IMR-90 (cell line): ENCODE measurements at regions not wholly inside any gene's neighbourhood (a gene's known extent, or its start where the extent isn't known, plus 50 kb on each side); places are given as distances from the start of the nearest gene placed in this dataset.
A peak's percentile ranks its signal among the peaks of the same experiment; 100 is the strongest.
"Not testable (repeated sequence)": the region's sequence is repeated elsewhere in the genome, so short reads cannot be mapped to it uniquely, and the experiment has no call there.

Source experiments
- ATAC-seq: fragments of 200-7000 bp; cut with Tn5 transposase; 2 replicates; pipeline ENCODE4 v1.9.1; 2020; ENCODE audit warnings: low read depth, mild to moderate bottlenecking, moderate library complexity
- BruUV-seq: library from RNA; stranded (reverse); fragments of 400-500 nt; replicated peaks from 2 replicates; lab custom pipeline; 2021; lab: Mats Ljungman, UMichigan
- CTCF ChIA-PET: fragments of 300-600 bp; formaldehyde crosslinking; extraction: SDS; loops from one replicate; lab custom pipeline; 2021; ENCODE audit warnings: antibody characterized with exemption; lab: Yijun Ruan, JAX
- POLR2A ChIA-PET: fragments of 300-600 bp; sonication (Branson Sonifier 250); formaldehyde crosslinking; loops from one replicate; lab custom pipeline; 2022; ENCODE audit warnings: antibody characterized with exemption; ENCODE audit not compliant: unreplicated experiment; lab: Charles Lee
- DNase-seq: peaks from one replicate; pipeline ENCODE4 v3.0.0; 2013
- H2AFZ ChIP-seq: replicated peaks from 2 replicates; pipeline ENCODE3; 2013; ENCODE audit warnings: low read length, mild to moderate bottlenecking; ENCODE audit not compliant: poor library complexity
- H2AK5ac ChIP-seq: 2 replicates; pipeline ENCODE4 v1.6.1; 2013; ENCODE audit warnings: low read depth, low read length, inconsistent platforms
- H2AK9ac ChIP-seq: replicated peaks from 2 replicates; pipeline ENCODE3; 2013; ENCODE audit warnings: mild to moderate bottlenecking, low read depth, low read length, moderate library complexity; ENCODE audit not compliant: poor library complexity
- H2BK120ac ChIP-seq: 2 replicates; pipeline ENCODE4 v1.6.1; 2013; ENCODE audit warnings: low read depth, low read length, inconsistent platforms
- H2BK15ac ChIP-seq: 3 replicates; pipeline ENCODE4 v1.6.1; 2013; ENCODE audit warnings: low read depth, low read length, inconsistent platforms
- H2BK20ac ChIP-seq: 2 replicates; pipeline ENCODE4 v1.6.1; 2013; ENCODE audit warnings: low read depth, mild to moderate bottlenecking, inconsistent platforms, low read length, moderate library complexity
- H2BK5ac ChIP-seq: 2 replicates; pipeline ENCODE4 v1.6.1; 2013; ENCODE audit warnings: mild to moderate bottlenecking, low read depth, low read length, inconsistent platforms; ENCODE audit not compliant: poor library complexity, severe bottlenecking
- H3K14ac ChIP-seq: replicated peaks from 2 replicates; pipeline ENCODE4 v1.6.1; 2013; ENCODE audit warnings: low read depth, low read length, inconsistent platforms
- H3K18ac ChIP-seq: 2 replicates; pipeline ENCODE4 v1.6.1; 2013; ENCODE audit warnings: low read depth, low read length, control low read depth
- H3K23ac ChIP-seq: 2 replicates; pipeline ENCODE4 v1.6.1; 2013; ENCODE audit warnings: low read depth, low read length, inconsistent platforms
- H3K27ac ChIP-seq: 2 replicates; pipeline ENCODE4 v1.5.1; 2013; ENCODE audit warnings: mild to moderate bottlenecking, control low read depth, low read length; ENCODE audit not compliant: insufficient read depth
- H3K27me3 ChIP-seq: 2 replicates; pipeline ENCODE4 v1.6.1; 2013; ENCODE audit warnings: low read length; ENCODE audit not compliant: control insufficient read depth, insufficient read depth
- H3K36me3 ChIP-seq: 2 replicates; pipeline ENCODE4 v1.6.1; 2013; ENCODE audit warnings: low read length, mixed read lengths; ENCODE audit not compliant: control insufficient read depth, insufficient read depth
- H3K4ac ChIP-seq: 2 replicates; pipeline ENCODE4 v1.6.1; 2013; ENCODE audit warnings: low read depth, low read length, inconsistent platforms
- H3K4me1 ChIP-seq: 2 replicates; pipeline ENCODE4 v1.6.1; 2013; ENCODE audit warnings: low read length, mixed read lengths; ENCODE audit not compliant: control insufficient read depth, insufficient read depth
- H3K4me2 ChIP-seq: 2 replicates; pipeline ENCODE4 v1.6.1; 2013; ENCODE audit warnings: low read depth, mild to moderate bottlenecking, control low read depth, low read length, moderate library complexity
- H3K4me3 ChIP-seq: 2 replicates; pipeline ENCODE4 v1.5.1; 2013; ENCODE audit warnings: low read depth, mild to moderate bottlenecking, control low read depth, low read length, moderate library complexity; ENCODE audit not compliant: insufficient read depth
- H3K56ac ChIP-seq: 2 replicates; pipeline ENCODE4 v1.6.1; 2013; ENCODE audit warnings: low read length, inconsistent platforms; ENCODE audit not compliant: insufficient read depth; ENCODE audit errors: extremely low read depth
- H3K79me1 ChIP-seq, 2 experiments: 2 replicates each; pipeline ENCODE4 v1.6.1; 2013; ENCODE audit warnings: low read length in 2 of 2, inconsistent platforms in 1 of 2, low read depth in 1 of 2
- H3K9ac ChIP-seq: 2 replicates; pipeline ENCODE4 v1.6.1; 2013; ENCODE audit warnings: low read depth, low read length, control low read depth
- H3K9me1 ChIP-seq: 2 replicates; pipeline ENCODE4 v1.6.1; 2013; ENCODE audit warnings: low read length, inconsistent platforms; ENCODE audit not compliant: insufficient read depth
- H3K9me3 ChIP-seq: 2 replicates; pipeline ENCODE4 v1.6.1; 2013; ENCODE audit warnings: low read length; ENCODE audit not compliant: control insufficient read depth, insufficient read depth
- H4K20me1 ChIP-seq: 2 replicates; pipeline ENCODE4 v1.6.1; 2013; ENCODE audit warnings: low read length, inconsistent platforms; ENCODE audit not compliant: insufficient read depth
- H4K5ac ChIP-seq: 2 replicates; pipeline ENCODE4 v1.6.1; 2013; ENCODE audit warnings: mild to moderate bottlenecking, low read depth, low read length, control low read depth
- H4K8ac ChIP-seq, 2 experiments: 2 replicates each; pipeline ENCODE4 v1.6.1; 2013; ENCODE audit warnings: low read depth in 2 of 2, low read length in 2 of 2, control low read depth in 1 of 2, inconsistent platforms in 1 of 2
- H4K91ac ChIP-seq: 2 replicates; pipeline ENCODE4 v1.6.1; 2013; ENCODE audit warnings: low read depth, low read length, inconsistent platforms; ENCODE audit not compliant: insufficient read depth
- BHLHE40 ChIP-seq: fragments of 150-350 bp; IDR thresholded peaks from 2 replicates; pipeline ENCODE4 v1.6.1; 2016; ENCODE audit warnings: mild to moderate bottlenecking, low read depth, low read length
- CEBPB ChIP-seq: IDR thresholded peaks from 2 replicates; pipeline ENCODE4 v1.6.1; 2012; ENCODE audit warnings: low read depth, low read length, improper control_type of control experiment
- MAFK ChIP-seq: IDR thresholded peaks from 2 replicates; pipeline ENCODE4 v1.6.1; 2012; ENCODE audit warnings: low read depth, low read length, improper control_type of control experiment
- POLR2A ChIP-seq: IDR thresholded peaks from 2 replicates; pipeline ENCODE4 v1.6.1; 2012; ENCODE audit warnings: mild to moderate bottlenecking, low read depth, low read length
- RAD21 ChIP-seq: IDR thresholded peaks from 2 replicates; pipeline ENCODE4 v1.6.1; 2012; ENCODE audit warnings: low read length, improper control_type of control experiment
- RCOR1 ChIP-seq: IDR thresholded peaks from 2 replicates; pipeline ENCODE4 v1.6.1; 2012; ENCODE audit warnings: mild to moderate bottlenecking, low read length, improper control_type of control experiment; ENCODE audit not compliant: insufficient replicate concordance
- RFX5 ChIP-seq: IDR thresholded peaks from 2 replicates; pipeline ENCODE4 v1.8.0; 2012; ENCODE audit warnings: low read depth, mild to moderate bottlenecking, low read length, moderate library complexity
- WGBS, 2 experiments: methylation state at CpG; one replicate each; pipeline versions ENCODE4 v1.1.5 to v1.1.7; 2013; ENCODE audit warnings: missing lambda C conversion rate in 2 of 2; ENCODE audit not compliant: insufficient read length in 1 of 2; ENCODE audit errors: extremely low coverage in 2 of 2; 5-methylcytosine and 5-hydroxymethylcytosine counted together
- dilution Hi-C: fragments of 300-500 bp; cut with HindIII; formaldehyde crosslinking; loops from one replicate; pipeline ENCODE4 v1.14.3; 2018; ENCODE audit warnings: low sequenced_read_pairs; ENCODE audit not compliant: unreplicated experiment
- in situ Hi-C: fragments of 300-500 bp; cut with MboI; formaldehyde crosslinking; loops from 3 replicates; pipeline ENCODE4 v1.14.3; 2019; ENCODE audit warnings: low sequenced_read_pairs, inconsistent platforms, mixed read lengths
- intact Hi-C: fragments of 100-400 bp; cut with micrococcal nuclease; formaldehyde crosslinking; loops from 2 replicates; pipeline ENCODE4 v1.10.0; 2022

DNA sequence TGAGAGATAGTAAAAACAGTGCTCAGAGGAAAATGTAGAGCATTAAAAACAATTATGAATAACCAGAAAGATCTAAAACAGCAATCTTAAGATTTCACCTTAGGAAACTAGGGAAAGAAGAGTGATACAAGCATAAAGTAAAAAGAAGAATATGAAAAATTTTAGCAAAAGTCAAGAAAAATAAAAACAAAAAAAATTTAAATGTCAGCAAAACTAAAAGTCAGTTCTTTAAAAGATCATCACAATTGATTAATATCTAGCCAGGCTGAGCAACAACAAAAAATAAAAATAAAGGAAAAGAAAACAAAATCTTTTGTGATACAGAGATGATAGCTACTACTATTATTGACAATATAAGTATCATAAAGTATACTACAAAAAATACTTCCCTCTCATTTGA, 1088.1 kb upstream of the EDIL3 start:
- Histone ChIP-seq H2BK15ac (no peak overlapping the region), H3K9me3 (no peaks in the 10 kb centered on the region), H3K79me1 (no peaks in the 10 kb centered on the region), H3K27me3 (no peaks in the 10 kb centered on the region), H4K20me1 (no peaks in the 10 kb centered on the region), H4K91ac (no peak overlapping the region), H2BK5ac (no peak overlapping the region), H2AK5ac (no peak overlapping the region), H3K56ac (no peak overlapping the region), H3K18ac (no peak overlapping the region), H3K14ac (no peak overlapping the region), H3K4ac (no peak overlapping the region), H2BK120ac (no peak overlapping the region), H3K4me1 (no peaks in the 10 kb centered on the region), H2AFZ (no peak overlapping the region), H3K4me3 (no peak overlapping the region), H2AK9ac (no peak overlapping the region), H3K9me1 (no peaks in the 10 kb centered on the region), H4K8ac (no peak overlapping the region), H3K23ac (no peak overlapping the region), H3K9ac (no peak overlapping the region), H4K5ac (no peak overlapping the region), H2BK20ac (no peak overlapping the region), H3K36me3 (no peaks in the 10 kb centered on the region), H3K27ac (no peak overlapping the region), H3K4me2 (no peak overlapping the region)
- in situ Hi-C loops (no loop called here), intact Hi-C loops (no loop called here), dilution Hi-C loops (no loop called here)
- BruUV-seq: no TSS peak
- 0 out of 2 replicates have a peak, but pooled peaks have one; percentile 22 for TF ChIP-seq MAFK
- TF ChIP-seq POLR2A: no peak
- no peak for TF ChIP-seq CEBPB
- no peak for TF ChIP-seq RCOR1
- no peak for TF ChIP-seq BHLHE40
- no peak for TF ChIP-seq RAD21
- TF ChIP-seq RFX5: no peak
- DNase-seq (no peak), ATAC-seq (no peak)
- POLR2A ChIA-PET: no interaction called here
- CTCF ChIA-PET: no interaction called here

DNA sequence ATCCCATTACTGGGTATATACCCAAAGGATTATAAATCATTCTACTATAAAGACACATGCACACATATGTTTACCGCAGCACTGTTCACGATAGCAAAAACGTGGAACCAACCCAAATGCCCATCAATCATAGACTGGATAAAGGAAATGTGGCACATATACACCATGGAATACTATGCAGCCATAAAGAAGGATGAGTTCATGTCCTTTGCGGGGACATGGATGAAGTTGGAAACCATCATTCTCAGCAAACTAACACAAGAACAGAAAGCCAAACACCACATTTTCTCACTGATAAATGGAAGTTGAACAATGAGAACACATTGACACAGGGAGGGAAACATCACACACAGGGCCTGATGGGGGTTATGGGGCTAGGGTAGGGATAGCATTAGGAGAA, 1090.5 kb upstream of the EDIL3 start:
- H3K9me3 ChIP-seq, H3K4me2 ChIP-seq, CTCF ChIA-PET, ATAC-seq, H3K27ac ChIP-seq, in situ Hi-C loops, H2BK120ac ChIP-seq, H2BK15ac ChIP-seq, POLR2A ChIA-PET, H2BK20ac ChIP-seq, intact Hi-C loops, H3K18ac ChIP-seq, DNase-seq, H2AK9ac ChIP-seq, H3K56ac ChIP-seq, H3K4ac ChIP-seq, H4K91ac ChIP-seq, H3K4me3 ChIP-seq, H3K9me1 ChIP-seq, H3K27me3 ChIP-seq, H3K14ac ChIP-seq, H2AFZ ChIP-seq, H3K36me3 ChIP-seq, H3K23ac ChIP-seq, H2AK5ac ChIP-seq, BruUV-seq, H3K9ac ChIP-seq, H3K4me1 ChIP-seq, H3K79me1 ChIP-seq, H4K20me1 ChIP-seq, H4K5ac ChIP-seq, H4K8ac ChIP-seq, dilution Hi-C loops, H2BK5ac ChIP-seq: not testable (repeated sequence)
- WGBS, 2 experiments: no CpG with 5 or more reads among the region's 4 CpGs
